ENCODE measurements at regions not wholly inside any gene's neighbourhood (a gene's known extent, or its start where the extent isn't known, plus 50 kb on each side); places are given as distances from the start of the nearest gene placed in this dataset.

- TF ChIP-seq REST (IDR thresholded peaks at IDR 0.05; ENCODE audit: insufficient read depth in 1 of 2, low read depth in 2 of 2, low read length in 2 of 2) (no peak), SIN3A (IDR thresholded peaks at IDR 0.05; ENCODE audit: borderline replicate concordance, insufficient read depth, low read length) (no peak), POLR2AphosphoS5 (IDR thresholded peaks at IDR 0.05; ENCODE audit: low read depth, low read length) (no peak)
Measured at GRCh38 chr11:34812905-34813576, 103.1 kb downstream of the APIP start.
